Parathyroid adenoma (tissue), 2 donors: ENCODE measurements at regions not wholly inside any gene's neighbourhood (a gene's known extent, or its start where the extent isn't known, plus 50 kb on each side); places are given as distances from the start of the nearest gene placed in this dataset.

Experiments
- H2AFZ ChIP-seq: fragments of 300-600 bp; sonication (generic); one replicate; pipeline ENCODE4 v1.7.0; 2017; ENCODE audit warnings: antibody characterized with exemption, mild to moderate bottlenecking
- H3K27ac ChIP-seq: fragments of 300-600 bp; sonication (generic); one replicate; pipeline ENCODE4 v1.7.0; 2017
- H3K27me3 ChIP-seq: fragments of 300-600 bp; sonication (generic); one replicate; pipeline ENCODE4 v1.7.0; 2017; ENCODE audit warnings: low read length; ENCODE audit not compliant: control insufficient read depth, insufficient read depth
- H3K36me3 ChIP-seq: fragments of 300-600 bp; sonication (generic); one replicate; pipeline ENCODE4 v1.7.0; 2017; ENCODE audit warnings: low read length; ENCODE audit not compliant: control insufficient read depth, insufficient read depth
- H3K4me1 ChIP-seq: fragments of 300-600 bp; sonication (generic); one replicate; pipeline ENCODE4 v1.7.0; 2017; ENCODE audit warnings: control low read depth
- H3K4me2 ChIP-seq: fragments of 300-600 bp; sonication (generic); one replicate; pipeline ENCODE4 v1.7.0; 2017; ENCODE audit warnings: low read length
- H3K4me3 ChIP-seq: fragments of 300-600 bp; sonication (generic); one replicate; pipeline ENCODE4 v1.7.0; 2017; ENCODE audit warnings: low read depth, low read length
- H3K79me2 ChIP-seq: fragments of 300-600 bp; sonication (generic); one replicate; pipeline ENCODE4 v1.7.0; 2017; ENCODE audit warnings: control low read depth
- H3K9ac ChIP-seq: fragments of 300-600 bp; sonication (generic); one replicate; pipeline ENCODE4 v1.7.0; 2017; ENCODE audit warnings: mild to moderate bottlenecking
- H3K9me3 ChIP-seq: fragments of 300-600 bp; sonication (generic); one replicate; pipeline ENCODE4 v1.7.0; 2017; ENCODE audit warnings: low read length; ENCODE audit not compliant: control insufficient read depth
- CTCF ChIP-seq: fragments of 300-600 bp; sonication (generic); IDR thresholded peaks from one replicate; pipeline ENCODE4 v1.7.0; 2017; ENCODE audit warnings: antibody characterized with exemption, mild to moderate bottlenecking
- donor health status: primary hyperparathyroidism.

- Histone ChIP-seq H2AFZ (no peak overlapping the region), H3K9ac (no peak overlapping the region), H3K27me3 (no peaks in the 10 kb centered on the region), H3K4me1 (no peaks in the 10 kb centered on the region), H3K79me2 (no peaks in the 10 kb centered on the region), H3K4me3 (no peak overlapping the region), H3K36me3 (no peaks in the 10 kb centered on the region), H3K27ac (no peak overlapping the region), H3K4me2 (no peak overlapping the region), H3K9me3 (no peaks in the 10 kb centered on the region)
- TF ChIP-seq CTCF, result no peak
Observed at GRCh38 chr10:131691481-131692090, 209.2 kb upstream of the PPP2R2D start.

GRCh38 chr10:131692176-131692575 is 208.6 kb upstream of the PPP2R2D start:
- H3K27ac ChIP-seq, result no peak overlapping the region
- H2AFZ ChIP-seq, result no peak overlapping the region
- H3K9ac ChIP-seq, result no peak overlapping the region
- H3K36me3 ChIP-seq, result no peaks in the 10 kb centered on the region
- H3K4me1 ChIP-seq, result no peaks in the 10 kb centered on the region
- H3K4me3 ChIP-seq, result no peak overlapping the region
- no peaks in the 10 kb centered on the region for H3K27me3 ChIP-seq
- no peaks in the 10 kb centered on the region for H3K9me3 ChIP-seq
- H3K79me2 ChIP-seq, result no peaks in the 10 kb centered on the region
- TF ChIP-seq CTCF, result no peak
- H3K4me2 ChIP-seq, result no peak overlapping the region

- no peaks in the 10 kb centered on the region for H3K79me2 ChIP-seq
- no peak overlapping the region for H3K4me2 ChIP-seq
- H3K27ac ChIP-seq, result no peak overlapping the region
- no peaks in the 10 kb centered on the region for H3K4me1 ChIP-seq
- no peaks in the 10 kb centered on the region for H3K27me3 ChIP-seq
- H2AFZ ChIP-seq, result no peak overlapping the region
- no peaks in the 10 kb centered on the region for H3K9me3 ChIP-seq
- H3K9ac ChIP-seq, result no peak overlapping the region
- no peak overlapping the region for H3K4me3 ChIP-seq
- no peak for TF ChIP-seq CTCF
- no peaks in the 10 kb centered on the region for H3K36me3 ChIP-seq
Observed at GRCh38 chr10:131692686-131693334, 208.0 kb upstream of the PPP2R2D start.

- H2AFZ ChIP-seq, result no peak overlapping the region
- H3K27me3 ChIP-seq, result no peaks in the 10 kb centered on the region
- H3K79me2 ChIP-seq, result no peaks in the 10 kb centered on the region
- no peak for TF ChIP-seq CTCF
- H3K4me3 ChIP-seq, result no peak overlapping the region
- no peak overlapping the region for H3K4me2 ChIP-seq
- no peaks in the 10 kb centered on the region for H3K4me1 ChIP-seq
- H3K9me3 ChIP-seq, result no peaks in the 10 kb centered on the region
- H3K9ac ChIP-seq, result no peak overlapping the region
- H3K36me3 ChIP-seq, result no peaks in the 10 kb centered on the region
- H3K27ac ChIP-seq, result no peak overlapping the region
Observed at GRCh38 chr10:131693766-131694165, 207.0 kb upstream of the PPP2R2D start.
